ENCODE measurements at regions not wholly inside any gene's neighbourhood (a gene's known extent, or its start where the extent isn't known, plus 50 kb on each side); places are given as distances from the start of the nearest gene placed in this dataset.

DNA sequence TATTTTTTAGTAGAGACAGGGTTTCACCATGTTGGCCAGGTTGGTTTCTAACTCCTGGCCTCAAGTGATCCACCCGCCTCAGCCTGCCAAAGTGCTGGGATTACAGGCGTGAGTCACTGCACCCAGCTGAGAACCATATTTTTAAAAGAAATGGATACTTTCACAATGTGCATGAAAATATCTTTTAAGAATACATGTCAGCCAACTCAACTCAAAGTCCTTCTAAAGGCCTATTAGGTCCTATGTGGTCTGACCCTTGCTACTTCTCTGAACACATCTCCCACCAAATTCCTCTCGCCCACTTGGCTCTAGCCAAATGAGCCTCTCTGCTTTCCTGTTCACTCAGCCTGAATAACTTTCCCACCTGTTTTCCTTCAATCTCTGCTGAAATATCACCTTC is 119.6 kb downstream of the MTX2 start:
- no peak for DNase-seq (ENCODE audit: low read depth)

DNA sequence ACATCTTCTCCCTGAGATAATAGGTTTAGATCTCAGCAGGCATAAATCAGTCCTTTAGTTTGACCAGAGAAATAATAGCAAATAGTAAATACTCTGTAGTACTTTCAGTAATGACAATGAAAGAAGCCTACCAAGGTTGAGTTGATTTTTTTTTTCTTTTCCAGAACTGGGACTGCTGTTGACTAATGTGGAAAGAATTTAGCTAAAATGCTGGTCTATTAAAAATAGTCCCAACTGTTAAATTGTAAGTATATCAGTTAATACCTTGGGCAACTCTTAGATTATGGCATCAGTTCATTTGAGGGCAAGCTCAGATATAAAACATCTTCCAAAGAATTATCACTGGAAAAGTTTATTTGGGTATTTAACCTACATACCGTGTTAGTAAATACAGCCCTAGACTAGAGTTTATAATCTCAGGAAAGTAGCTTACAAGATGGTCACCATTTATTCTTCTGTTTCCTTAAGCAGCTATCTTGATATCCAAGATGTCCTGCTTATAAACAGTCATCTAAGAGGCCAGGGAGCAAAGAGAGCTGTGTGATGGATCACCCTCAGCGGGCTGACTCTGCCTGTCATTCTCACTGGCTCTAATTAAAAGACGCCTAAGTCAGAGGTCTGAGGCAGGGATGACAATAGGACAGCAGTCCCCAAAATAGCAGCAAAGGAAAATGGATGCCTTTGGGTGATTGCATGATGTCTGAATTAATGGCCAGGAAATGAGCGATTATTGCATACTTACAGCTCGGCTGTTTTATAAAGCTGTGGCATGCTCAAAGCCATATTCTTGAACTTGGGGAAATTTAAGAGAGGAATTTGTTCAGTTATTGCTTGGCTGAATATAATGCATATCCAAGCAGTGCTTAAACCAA is 121.3 kb downstream of the MTX2 start:
- DNase-seq (ENCODE audit: low read depth), result no peak

DNA sequence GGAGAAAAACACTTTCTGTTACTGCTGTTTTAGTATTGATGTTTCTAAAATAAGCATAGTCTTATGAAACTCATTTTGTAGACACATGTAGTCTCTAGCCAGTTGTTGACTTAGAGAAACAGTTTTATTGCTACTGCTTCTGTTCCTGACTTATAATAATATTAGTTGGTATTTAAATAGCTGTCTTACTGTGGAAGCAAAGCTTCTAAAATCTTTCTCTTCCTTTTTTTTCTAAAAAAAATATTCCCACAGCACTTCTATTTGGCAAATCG is 121.8 kb downstream of the MTX2 start:
- no peak for DNase-seq (ENCODE audit: low read depth)

DNA sequence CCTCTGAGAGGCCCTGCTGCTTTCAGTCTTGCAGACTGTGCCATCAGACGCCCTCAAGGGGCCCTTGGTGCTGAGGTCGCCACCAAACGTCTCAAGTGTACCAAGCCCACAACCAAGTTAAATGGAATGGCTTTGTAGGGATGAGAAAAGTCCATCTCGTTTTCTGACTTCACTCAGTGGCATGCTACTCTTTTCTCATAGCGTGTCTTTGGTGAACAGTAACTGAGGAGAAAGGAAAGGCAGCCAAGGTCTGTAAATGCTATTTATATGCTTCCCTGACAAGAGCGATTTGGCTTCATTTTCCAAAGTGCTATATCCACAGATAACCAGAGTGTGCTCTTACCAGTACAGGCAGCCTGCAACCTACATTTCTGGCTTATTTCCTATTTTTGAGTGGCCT is 123.0 kb downstream of the MTX2 start:
- no peak for DNase-seq (ENCODE audit: low read depth)

DNA sequence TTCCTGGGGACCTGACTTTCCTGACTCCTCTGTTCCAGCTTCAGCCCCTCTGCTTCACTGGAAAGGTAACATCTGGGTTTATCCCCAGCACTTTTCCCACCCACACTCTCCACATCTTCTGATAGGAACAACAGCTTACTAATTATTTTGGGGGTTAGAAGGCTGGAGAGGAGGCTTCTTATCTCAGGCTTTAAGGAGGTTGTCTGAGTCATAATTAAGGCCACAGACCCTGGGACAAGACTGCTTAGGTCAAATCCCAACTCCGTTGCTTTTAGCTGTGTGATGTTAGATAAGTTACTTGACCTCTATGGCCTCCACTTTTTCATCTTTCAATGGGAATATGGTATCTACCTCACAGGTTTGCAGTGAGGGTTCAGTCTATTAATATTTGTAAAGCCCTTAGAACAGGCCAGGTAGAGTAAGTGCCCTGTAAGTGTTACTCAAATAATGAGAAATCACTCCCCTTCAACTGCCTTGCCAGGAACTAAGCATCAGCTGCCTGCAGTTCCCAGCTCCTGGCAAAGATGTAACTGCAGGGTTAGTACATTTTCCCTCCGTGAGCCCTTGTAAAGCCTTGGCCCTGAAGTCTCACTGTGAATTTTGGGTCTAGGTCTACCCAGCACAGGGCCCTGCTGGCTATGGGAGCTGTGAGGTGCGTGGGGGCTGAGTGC is 123.6 kb downstream of the MTX2 start:
- no peak for DNase-seq (ENCODE audit: low read depth)

DNA sequence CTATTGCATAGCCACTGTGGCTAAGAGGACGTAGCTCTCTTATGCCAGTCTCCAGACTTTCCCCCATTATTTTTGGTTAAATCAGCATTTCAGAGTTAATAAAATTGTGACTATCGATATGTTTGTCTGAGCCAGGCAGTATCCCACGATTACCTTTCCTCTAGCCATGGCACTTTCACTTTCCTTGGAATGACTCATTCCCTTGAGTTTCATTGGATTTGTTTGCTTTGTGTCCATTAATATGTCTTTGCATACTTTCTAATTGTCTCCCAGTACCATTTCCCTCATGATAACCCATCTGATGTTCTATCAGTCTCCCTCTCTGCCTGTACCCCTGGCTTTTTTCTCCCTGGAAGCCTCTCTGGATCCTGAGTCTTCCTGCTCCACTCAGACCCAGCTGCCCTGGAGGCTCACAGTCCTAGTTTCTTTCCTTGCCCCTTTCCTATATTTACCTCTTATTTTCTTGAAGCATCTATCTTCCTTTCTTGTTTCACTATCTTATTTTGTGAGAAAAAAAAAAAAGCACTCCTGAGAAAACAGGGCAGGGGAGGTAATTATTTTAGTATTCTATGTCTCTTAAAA is 126.1 kb downstream of the MTX2 start:
- DNase-seq (ENCODE audit: low read depth), result no peak

DNA sequence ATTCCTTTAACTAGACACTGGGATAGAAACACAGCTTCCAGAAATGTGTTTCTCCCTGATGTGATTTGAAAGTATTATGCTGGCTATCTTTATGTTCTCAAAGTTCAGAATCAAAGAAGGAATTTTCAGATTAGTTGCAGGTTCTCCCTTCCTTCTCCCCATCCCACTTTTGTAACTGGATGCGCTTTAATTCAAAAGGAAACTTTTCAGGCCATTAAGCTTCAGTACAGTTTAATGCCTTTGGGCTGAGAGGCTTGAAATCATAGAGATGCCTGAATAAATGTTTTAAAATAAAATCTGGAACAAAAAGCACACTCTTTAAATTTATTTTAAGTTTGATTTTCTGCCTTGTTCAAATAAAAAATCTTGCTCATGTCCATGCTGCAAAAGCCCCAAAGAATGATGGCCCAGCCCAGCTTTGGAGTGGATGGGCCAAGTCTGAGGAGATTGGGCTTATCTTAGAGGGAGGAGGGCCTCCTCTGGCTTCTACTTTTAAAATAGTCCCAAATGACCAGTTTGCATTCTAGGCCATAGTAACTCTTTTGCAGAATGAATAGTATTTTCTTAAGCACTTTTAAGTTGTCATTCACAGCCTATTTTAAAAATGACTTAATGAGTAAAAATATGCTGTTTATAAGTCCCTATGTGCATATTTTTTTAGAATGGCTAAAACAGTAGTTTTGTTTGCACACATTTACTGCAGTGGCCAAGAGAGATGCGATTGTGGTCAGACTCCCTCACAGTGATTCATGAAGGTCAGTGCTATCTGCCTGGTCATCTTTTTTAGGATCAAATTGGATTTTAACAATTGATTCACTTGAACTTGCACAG is 129.2 kb downstream of the MTX2 start:
- DNase-seq (ENCODE audit: low read depth), result no peak

DNA sequence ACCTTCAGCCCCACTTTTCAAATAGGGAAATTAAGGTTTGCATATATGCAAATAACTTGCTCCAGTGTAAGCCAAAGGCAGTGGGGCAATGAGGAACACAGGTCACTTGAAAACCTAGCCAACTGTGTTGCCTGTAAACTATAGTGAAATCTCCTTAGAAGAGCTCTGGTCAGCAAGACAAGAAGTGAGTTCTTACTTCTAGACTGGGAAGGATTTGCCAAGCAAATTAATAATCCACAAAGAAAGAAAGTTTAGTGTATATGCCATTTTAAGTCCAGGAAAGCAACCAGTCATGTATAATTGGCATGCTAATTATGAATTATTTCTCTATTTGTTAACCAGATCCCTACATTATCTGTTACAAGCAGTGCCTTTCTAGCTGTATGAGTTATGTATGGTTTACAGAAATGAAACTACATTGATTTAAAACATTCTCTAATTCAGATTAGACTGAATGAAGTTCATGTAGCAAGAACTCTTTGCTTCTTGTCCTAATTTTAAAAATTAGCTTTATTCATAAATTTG is 129.9 kb downstream of the MTX2 start:
- no peak for DNase-seq (ENCODE audit: low read depth)

DNA sequence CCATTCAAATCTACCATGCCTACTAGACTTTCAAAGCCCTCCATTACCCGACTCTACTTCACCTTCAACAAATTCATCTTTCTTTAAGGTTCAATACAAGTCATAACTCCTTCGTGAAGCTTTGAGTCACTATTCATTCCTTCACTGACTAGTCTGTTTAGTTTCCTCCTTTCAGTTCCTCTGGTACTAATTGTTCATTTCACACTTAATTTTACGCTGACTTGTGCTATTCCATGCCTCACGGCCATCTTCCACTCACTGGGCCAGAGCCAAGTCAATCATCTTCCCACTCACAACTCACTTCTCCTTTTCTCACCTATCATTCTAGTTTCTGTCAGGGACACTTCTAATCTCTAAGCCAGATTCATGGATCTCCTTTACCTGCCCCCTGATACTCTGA is 136.2 kb downstream of the MTX2 start:
- no peak for DNase-seq (ENCODE audit: low read depth)

DNA sequence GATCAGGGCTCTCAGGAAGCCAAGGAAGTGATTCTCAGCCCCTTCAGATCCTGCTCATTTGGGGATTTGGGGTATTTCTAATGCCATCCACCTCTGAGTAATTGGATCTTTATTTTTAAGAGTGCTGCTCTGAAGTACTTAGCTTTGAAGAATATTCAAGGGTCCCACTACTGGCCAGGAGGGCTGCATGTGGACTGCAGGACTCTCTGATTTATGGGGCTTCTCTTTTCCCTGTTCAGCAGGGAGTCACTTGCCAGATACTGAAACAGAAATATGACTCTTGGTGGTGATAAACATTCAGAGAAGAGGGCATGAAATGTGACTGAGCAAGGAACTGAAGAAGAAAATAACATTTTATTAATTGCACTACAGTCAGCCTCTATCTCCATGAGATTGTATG is 138.5 kb downstream of the MTX2 start:
- DNase-seq (ENCODE audit: low read depth), result no peak

DNA sequence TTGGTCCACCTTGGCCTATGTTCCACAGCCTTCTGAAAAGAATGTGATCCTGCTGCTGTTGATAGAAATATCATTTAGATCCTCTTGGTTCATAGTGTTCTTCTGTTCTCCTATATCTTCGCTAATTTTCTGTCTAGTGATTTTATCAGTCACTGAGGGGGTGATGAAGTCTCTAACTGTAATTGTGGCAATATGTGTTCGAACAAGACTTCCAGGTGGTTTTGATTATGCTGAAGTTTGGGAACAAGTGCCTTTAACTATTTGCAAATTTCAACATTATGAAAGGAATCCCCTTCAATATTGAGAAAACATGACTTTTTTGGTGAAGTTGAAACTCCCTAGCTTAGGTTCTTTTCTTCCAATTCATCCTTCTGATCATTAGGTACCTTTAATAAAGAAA is 140.4 kb downstream of the MTX2 start:
- DNase-seq (ENCODE audit: low read depth), result no peak

DNA sequence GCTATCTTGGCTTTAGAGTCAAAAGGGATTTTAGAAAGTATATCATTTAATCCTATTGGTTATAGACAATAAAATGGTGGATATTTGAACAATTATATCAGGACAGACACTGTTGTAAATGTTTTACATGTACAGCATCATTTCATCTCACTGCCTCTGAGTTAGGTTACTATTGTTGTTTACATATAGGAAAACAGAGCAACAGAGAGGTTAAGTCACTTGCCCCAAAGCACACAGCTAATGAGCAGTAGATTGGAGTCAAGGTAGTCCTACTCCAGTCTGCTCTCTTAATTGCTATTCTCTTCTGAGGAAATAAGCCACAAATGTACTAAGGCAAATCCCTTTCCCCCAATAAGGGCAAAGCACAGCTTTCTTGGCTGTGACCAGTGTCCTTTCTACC is 142.9 kb downstream of the MTX2 start:
- DNase-seq (ENCODE audit: low read depth), result no peak

DNA sequence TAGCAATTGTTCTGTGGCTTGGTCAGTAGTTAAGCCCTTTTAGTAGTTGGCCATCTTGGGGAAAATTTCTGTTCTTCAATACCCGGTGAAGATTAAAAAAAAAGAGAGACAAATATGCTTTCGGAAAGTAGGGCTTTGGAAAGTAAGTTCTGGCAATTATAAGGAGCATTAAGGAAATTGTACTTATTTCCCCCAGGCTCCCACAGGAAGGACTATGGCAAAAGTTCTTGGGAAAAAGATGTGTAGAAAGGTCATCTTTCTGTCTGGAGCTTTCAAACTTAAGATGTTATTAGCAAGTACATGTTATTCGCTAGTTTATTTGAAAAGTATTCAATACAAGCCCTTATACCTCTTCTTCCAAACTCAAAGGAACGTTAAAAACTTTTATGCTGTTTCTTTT is 144.5 kb downstream of the MTX2 start:
- no peak for DNase-seq (ENCODE audit: low read depth)

DNA sequence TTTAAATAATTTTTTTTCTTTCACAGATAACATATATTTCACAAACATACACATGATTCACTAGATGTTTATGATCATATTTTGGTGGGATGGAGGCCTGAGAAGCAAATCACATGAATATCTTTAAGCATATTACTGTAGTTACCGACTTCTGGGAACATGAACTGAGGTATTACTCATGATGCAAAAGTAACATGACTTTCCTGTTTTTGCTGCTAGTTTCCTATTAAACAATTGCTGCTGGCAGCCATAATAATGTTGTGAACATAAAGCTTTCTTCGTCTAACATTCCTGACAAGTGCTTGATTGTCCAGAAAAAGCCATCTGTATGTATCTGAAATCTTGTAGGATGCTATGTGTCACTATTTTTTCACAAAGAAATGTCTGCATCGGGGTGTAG is 145.4 kb downstream of the MTX2 start:
- DNase-seq (ENCODE audit: low read depth), result no peak

DNA sequence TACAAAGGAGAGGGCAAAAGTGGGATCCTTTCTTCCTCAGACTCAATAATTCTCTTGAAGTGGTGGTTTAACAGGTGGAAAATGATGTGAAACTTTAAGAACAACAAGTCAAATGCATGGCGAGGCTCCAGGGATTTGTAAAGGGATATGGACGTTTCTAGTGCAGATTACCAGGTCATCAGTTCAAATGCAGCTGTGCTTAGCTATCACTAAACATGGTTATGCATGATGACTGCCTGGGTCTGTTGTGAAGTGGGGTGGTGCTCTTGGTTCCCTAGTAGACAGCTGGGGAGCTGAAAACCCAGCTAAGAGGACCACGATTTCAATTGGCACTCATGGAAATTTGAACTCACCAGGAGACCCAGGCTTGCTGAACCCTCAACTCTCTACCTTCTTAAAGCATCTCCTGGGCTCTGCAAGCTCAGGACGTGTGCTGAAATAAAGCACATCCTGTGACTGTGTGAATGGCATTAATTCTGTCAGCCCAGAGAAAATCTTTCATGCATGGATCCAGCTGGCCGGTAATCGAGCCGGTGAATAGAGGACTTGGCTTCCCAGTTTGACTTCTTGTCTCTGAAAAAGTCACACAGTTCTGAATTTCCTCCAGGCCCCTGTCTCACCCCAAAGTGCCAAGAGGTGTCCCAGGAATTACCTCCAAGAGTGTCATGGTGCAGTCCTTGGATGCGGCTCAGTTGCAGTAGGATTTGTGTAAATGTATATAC is 146.1 kb downstream of the MTX2 start:
- no peak for DNase-seq (ENCODE audit: low read depth)

DNA sequence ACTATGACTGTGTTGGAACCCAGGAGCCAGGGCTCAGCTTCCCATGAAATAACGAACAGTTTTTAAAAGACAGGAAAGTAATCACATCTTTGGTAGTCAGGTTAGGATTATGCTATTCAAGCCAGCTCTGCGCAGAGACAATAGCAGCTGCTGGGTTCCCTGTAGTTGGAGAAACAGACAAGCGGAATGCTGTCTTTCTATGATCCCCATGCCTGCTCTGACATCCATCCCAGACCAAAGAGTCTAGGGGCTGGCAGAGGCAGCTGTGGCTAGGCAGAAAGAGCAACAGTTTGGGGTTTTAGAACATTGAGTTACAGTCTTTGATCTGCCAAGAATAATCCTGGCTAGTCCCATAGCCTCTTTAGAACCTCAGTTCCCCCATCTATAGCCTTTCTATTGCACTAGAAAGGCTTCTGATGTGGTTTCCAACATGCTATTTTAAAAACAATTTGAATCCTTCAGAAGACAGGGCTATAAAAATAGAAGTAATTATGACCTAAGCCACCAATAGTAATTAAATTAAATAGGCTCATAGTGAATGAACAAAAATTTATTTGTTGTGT is 146.8 kb downstream of the MTX2 start:
- no peak for DNase-seq (ENCODE audit: low read depth)

DNA sequence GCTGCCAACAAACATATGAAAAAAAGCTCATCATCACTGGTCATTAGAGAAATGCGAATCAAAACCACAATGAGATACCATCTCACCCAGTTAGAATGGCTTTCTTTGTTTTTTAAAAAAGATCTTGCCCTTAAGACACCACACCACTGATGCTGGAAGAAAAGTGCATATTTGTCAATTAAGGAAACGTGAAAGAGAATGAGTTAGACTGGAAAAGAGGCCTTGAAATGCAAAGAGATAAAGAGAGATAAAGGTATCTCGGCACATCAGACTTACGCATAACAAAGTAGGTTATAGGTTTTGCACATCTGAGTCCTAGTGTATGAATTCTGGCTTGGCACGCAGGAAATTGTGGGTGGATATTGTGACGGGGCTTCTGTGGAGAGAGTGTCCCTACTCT is 149.5 kb downstream of the MTX2 start:
- DNase-seq (ENCODE audit: low read depth), result no peak

DNA sequence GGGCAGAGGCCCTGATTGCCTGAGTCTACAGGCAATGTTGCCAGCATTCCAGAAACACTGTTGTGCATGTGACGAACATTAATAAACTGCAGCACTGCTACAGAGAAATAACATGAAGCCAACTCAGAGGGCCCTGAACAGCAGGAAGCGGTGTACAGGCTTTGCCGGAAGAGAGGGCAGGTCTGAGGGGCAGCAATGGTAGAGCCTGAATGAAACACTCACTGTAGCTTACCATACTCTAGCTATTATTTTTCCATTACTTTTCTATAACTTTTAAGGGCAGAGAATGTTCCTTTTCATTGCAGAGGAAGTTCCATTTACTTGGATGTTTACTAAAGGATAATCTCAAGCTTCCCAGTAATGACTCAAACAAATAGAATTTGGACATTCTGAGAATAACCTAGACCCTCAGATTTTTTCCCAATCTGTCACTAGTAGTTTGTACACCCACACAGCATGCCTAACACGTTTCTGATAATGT is 150.4 kb downstream of the MTX2 start:
- peak; percentile 8 for DNase-seq (ENCODE audit: low read depth)

DNA sequence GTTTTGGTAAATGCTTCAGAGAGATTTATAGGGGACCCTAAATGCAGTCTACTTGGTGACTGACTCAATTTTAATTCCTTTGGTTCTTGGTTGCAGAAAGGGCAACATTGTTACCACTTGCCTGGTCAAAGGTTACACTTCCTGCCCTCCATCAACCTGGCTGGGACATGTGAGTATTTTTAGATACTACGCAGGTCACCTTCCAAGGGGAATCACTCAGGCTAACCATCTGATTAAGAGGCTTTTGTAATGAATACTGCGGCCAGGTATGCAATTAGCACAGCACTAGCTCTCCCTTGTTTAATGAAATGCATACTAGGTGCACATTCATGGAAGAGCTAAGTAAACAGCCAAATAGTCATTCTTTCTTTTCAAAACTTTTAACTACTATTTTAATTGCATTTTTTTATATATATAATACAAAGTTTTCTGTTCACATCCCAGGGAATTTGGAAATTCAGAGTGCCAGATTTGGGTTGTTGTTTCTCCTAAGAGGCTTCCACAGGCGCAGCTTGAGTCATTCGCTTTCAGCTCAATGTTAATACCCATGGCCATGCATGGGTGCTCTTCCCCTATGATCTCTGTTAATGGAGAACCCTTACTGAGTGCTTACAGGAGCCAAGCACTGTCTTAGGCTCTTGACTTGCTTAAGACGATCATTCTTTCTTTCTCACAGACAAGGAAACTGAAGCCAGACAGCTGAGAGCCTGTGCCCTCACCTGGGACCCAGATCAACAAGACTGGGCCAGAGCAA is 152.2 kb downstream of the MTX2 start:
- no peak for DNase-seq (ENCODE audit: low read depth)

DNA sequence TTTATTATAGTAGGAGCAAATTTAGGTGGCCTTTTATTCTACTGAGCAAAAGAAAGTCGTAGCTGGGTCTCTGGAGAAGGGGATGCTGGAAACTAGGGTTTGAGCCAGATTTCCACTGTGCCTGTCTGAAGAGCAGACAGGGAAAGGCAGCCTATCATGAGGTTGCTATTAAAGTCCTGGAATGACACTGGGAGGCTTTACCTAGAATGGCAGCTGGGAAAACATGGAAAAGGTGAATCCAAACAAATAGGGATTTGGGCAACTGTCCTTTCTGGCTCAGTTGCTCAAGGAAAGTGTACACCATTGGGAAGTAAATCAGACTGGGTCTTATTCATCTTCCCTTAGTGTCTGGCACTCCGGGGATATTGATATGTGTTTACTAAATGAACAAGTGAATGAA is 154.6 kb downstream of the MTX2 start:
- no peak for DNase-seq (ENCODE audit: low read depth)

DNA sequence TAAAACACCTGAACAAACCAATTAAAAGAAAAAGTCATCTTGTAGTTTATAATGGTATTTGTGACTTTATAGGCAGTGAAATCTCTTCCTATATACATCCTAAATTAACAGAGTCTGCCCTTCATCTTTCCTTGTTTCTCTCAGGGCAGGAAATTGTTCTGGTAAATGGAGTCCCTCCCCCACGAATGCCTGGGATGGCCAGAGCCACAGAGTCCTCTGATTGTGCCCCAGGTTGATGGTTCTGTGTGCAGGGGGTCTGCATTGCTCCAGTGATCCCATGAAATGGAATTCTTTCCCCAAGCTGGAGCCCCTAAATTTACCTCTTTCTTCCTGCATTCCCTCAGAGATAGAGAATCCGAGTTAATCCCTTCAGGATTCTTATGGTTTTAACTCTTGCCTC is 155.5 kb downstream of the MTX2 start:
- DNase-seq (ENCODE audit: low read depth), result no peak

All from fibroblast of the conjunctiva (primary cell).